HCT116 (cell line): ENCODE measurements at regions not wholly inside any gene's neighbourhood (a gene's known extent, or its start where the extent isn't known, plus 50 kb on each side); places are given as distances from the start of the nearest gene placed in this dataset.

Experiments used
- ATAC-seq: fragments of 200-7000 bp; cut with Tn5 transposase; 2 replicates; pipeline ENCODE4 v1.9.1; 2020; ENCODE audit warnings: mild to moderate bottlenecking, moderate library complexity
- BruUV-seq: library from RNA; stranded (reverse); fragments of 400-500 nt; replicated peaks from 2 replicates; lab custom pipeline; 2021; lab: Mats Ljungman, UMichigan
- CTCF ChIA-PET: fragments of 300-600 bp; sonication (Branson Sonifier 250); formaldehyde crosslinking; loops from one replicate; lab custom pipeline; 2021; ENCODE audit warnings: antibody characterized with exemption; lab: Charles Lee
- POLR2A ChIA-PET: fragments of 300-600, 350-600 bp; sonication (Branson Sonifier 250); formaldehyde crosslinking; loops from one replicate; lab custom pipeline; 2021; ENCODE audit warnings: antibody characterized with exemption; lab: Charles Lee
- RAD21 ChIA-PET, 2 experiments: fragments of 300-600 bp; sonication (Branson Sonifier 250); formaldehyde crosslinking; loops; one replicate each; lab custom pipeline; 2023; ENCODE audit warnings: low total read pairs in 2 of 2; ENCODE audit not compliant: uncharacterized antibody in 2 of 2, unreplicated experiment in 2 of 2, low non-redundant PET in 1 of 2; lab: Charles Lee
- DNase-seq: peaks from one replicate; pipeline ENCODE4 v3.0.0-alpha.2; 2010; ENCODE audit warnings: low read depth, low spot score
- H2AFZ ChIP-seq: fragments of 200-600 bp; shearing (Covaris generic), sonication (generic); 2 replicates; pipeline ENCODE4 v1.6.1; 2017; ENCODE audit warnings: low read depth, mixed run types, mixed read lengths, antibody characterized with exemption, low read length; ENCODE audit not compliant: poor library complexity, severe bottlenecking
- H3K27ac ChIP-seq: 2 replicates; pipeline ENCODE4 v1.5.1; 2012; ENCODE audit warnings: low read depth, low read length
- H3K27me3 ChIP-seq: fragments of 200-600 bp; sonication (generic); 2 replicates; pipeline ENCODE4 v1.6.1; 2016; ENCODE audit warnings: mixed run types, low read length, mixed read lengths; ENCODE audit not compliant: insufficient read depth
- H3K36me3 ChIP-seq, 2 experiments: fragments of 200-500 bp in 1 of 2; fragments of 200-600 bp in 1 of 2; sonication (Bioruptor generic) in 1 of 2; sonication (generic) in 1 of 2; 2 replicates each; pipeline versions ENCODE4 v1.5.1 to v1.6.1; 2014 to 2016; ENCODE audit warnings: low read length in 2 of 2, inconsistent platforms in 1 of 2, mixed read lengths in 1 of 2, mixed run types in 1 of 2; ENCODE audit not compliant: insufficient read depth in 2 of 2, control insufficient read depth in 1 of 2
- H3K4me1 ChIP-seq, 2 experiments: fragments of 200-600 bp in 1 of 2; sonication (generic) in 1 of 2; 2 replicates each; pipeline versions ENCODE4 v1.5.1 to v1.6.1; 2012 to 2017; ENCODE audit warnings: low read length in 2 of 2, inconsistent platforms in 1 of 2, mild to moderate bottlenecking in 1 of 2, mixed read lengths in 1 of 2, mixed run types in 1 of 2, moderate library complexity in 1 of 2; ENCODE audit not compliant: insufficient read depth in 2 of 2, control insufficient read depth in 1 of 2
- H3K4me2 ChIP-seq: fragments of 200-600 bp; sonication (generic); 2 replicates; pipeline ENCODE4 v1.6.1; 2017; ENCODE audit warnings: mixed run types, low read length, mixed read lengths
- H3K4me3 ChIP-seq, 2 experiments: fragments of 200-600 bp in 1 of 2; sonication (generic) in 1 of 2; replicated peaks in 1 of 2; 2 replicates each; pipeline ENCODE4 v1.5.1; 2011 to 2016; ENCODE audit warnings: low read length in 2 of 2, control low read depth in 1 of 2, low read depth in 1 of 2, mild to moderate bottlenecking in 1 of 2, mixed read lengths in 1 of 2, mixed run types in 1 of 2
- H3K79me2 ChIP-seq: fragments of 200-600 bp; sonication (generic); 2 replicates; pipeline ENCODE4 v1.6.1; 2017; ENCODE audit warnings: mild to moderate bottlenecking, mixed run types, low read length, moderate library complexity, mixed read lengths; ENCODE audit not compliant: insufficient read depth
- H3K9ac ChIP-seq: fragments of 200-600 bp; sonication (generic); 2 replicates; pipeline ENCODE4 v1.6.1; 2016; ENCODE audit warnings: low read length, mixed read lengths
- H3K9me2 ChIP-seq: fragments of 200-600 bp; sonication (generic), shearing (Covaris generic); 2 replicates; pipeline ENCODE4 v1.6.1; 2017; ENCODE audit warnings: mixed run types, mild to moderate bottlenecking, moderate library complexity; ENCODE audit not compliant: insufficient read depth
- H3K9me3 ChIP-seq, 2 experiments: fragments of 200-500 bp in 1 of 2; fragments of 200-600 bp in 1 of 2; sonication (Bioruptor generic) in 1 of 2; sonication (generic) in 1 of 2; 2 replicates each; pipeline ENCODE4 v1.6.1; 2014 to 2017; ENCODE audit warnings: low read length in 2 of 2, mixed read lengths in 2 of 2, inconsistent platforms in 1 of 2, low read depth in 1 of 2, mild to moderate bottlenecking in 1 of 2, mixed run types in 1 of 2, moderate library complexity in 1 of 2; ENCODE audit not compliant: control insufficient read depth in 1 of 2, insufficient read depth in 1 of 2
- H4K20me1 ChIP-seq: fragments of 200-600 bp; sonication (generic), shearing (Covaris generic); 2 replicates; pipeline ENCODE4 v1.6.1; 2017; ENCODE audit warnings: mixed run types, mild to moderate bottlenecking, moderate library complexity; ENCODE audit not compliant: insufficient read depth
- CBX3 ChIP-seq: IDR thresholded peaks from 2 replicates; pipeline ENCODE4 v1.6.1; 2012; ENCODE audit warnings: low read depth
- CEBPB ChIP-seq: IDR thresholded peaks from 2 replicates; pipeline ENCODE4 v1.6.1; 2012; ENCODE audit warnings: low read depth
- EGR1 ChIP-seq: IDR thresholded peaks from 2 replicates; pipeline ENCODE4 v1.6.1; 2012; ENCODE audit warnings: low read depth
- EZH2 ChIP-seq: fragments of 200-600 bp; sonication (generic); IDR thresholded peaks from 2 replicates; pipeline ENCODE4 v1.6.1; 2017; ENCODE audit warnings: antibody characterized with exemption, mixed run types
- JUND ChIP-seq: IDR thresholded peaks from 2 replicates; pipeline ENCODE4 v1.6.1; 2012
- POLR2AphosphoS5 ChIP-seq: IDR thresholded peaks from 2 replicates; pipeline ENCODE4 v1.6.1; 2011; ENCODE audit warnings: mild to moderate bottlenecking, low read depth, low read length, moderate library complexity
- RAD21 ChIP-seq: IDR thresholded peaks from 2 replicates; pipeline ENCODE4 v1.6.1; 2012; ENCODE audit warnings: low read depth, mild to moderate bottlenecking
- SIN3A ChIP-seq: IDR thresholded peaks from 2 replicates; pipeline ENCODE4 v1.6.1; 2012; ENCODE audit warnings: low read depth
- SP1 ChIP-seq: IDR thresholded peaks from 2 replicates; pipeline ENCODE4 v1.6.1; 2012; ENCODE audit warnings: low read depth
- SRF ChIP-seq: IDR thresholded peaks from 2 replicates; pipeline ENCODE4 v1.6.1; 2012; ENCODE audit warnings: low read depth
- TCF7L2 ChIP-seq: IDR thresholded peaks from 2 replicates; pipeline ENCODE4 v1.7.0; 2011; ENCODE audit warnings: borderline replicate concordance, inconsistent platforms; ENCODE audit not compliant: insufficient read depth, insufficient read length; ENCODE audit errors: extremely low read depth
- YY1 ChIP-seq: IDR thresholded peaks from 2 replicates; pipeline ENCODE4 v1.6.1; 2011; ENCODE audit warnings: low read length, low read depth, moderate library complexity, mild to moderate bottlenecking; ENCODE audit not compliant: insufficient replicate concordance; ENCODE audit errors: extremely low read depth
- ZFX ChIP-seq: fragments of 450-650 bp; IDR thresholded peaks from 2 replicates; pipeline ENCODE4 v1.6.1; 2017
- intact Hi-C: fragments of 100-400 bp; cut with micrococcal nuclease; formaldehyde crosslinking; loops from 2 replicates; pipeline ENCODE4 v1.10.0; 2022
- TF ChIP-seq, protein P1 (sequence below): IDR thresholded peaks from 2 replicates; pipeline ENCODE4 v1.6.1; 2012
- TF ChIP-seq, protein P2 (sequence below): IDR thresholded peaks from 2 replicates; pipeline ENCODE4 v1.6.1; 2012
- TF ChIP-seq, protein P3 (sequence below): IDR thresholded peaks from 2 replicates; pipeline ENCODE4 v1.6.1; 2011; ENCODE audit warnings: mild to moderate bottlenecking, low read length, moderate library complexity; ENCODE audit not compliant: insufficient replicate concordance; ENCODE audit errors: extremely low read depth

DNA sequence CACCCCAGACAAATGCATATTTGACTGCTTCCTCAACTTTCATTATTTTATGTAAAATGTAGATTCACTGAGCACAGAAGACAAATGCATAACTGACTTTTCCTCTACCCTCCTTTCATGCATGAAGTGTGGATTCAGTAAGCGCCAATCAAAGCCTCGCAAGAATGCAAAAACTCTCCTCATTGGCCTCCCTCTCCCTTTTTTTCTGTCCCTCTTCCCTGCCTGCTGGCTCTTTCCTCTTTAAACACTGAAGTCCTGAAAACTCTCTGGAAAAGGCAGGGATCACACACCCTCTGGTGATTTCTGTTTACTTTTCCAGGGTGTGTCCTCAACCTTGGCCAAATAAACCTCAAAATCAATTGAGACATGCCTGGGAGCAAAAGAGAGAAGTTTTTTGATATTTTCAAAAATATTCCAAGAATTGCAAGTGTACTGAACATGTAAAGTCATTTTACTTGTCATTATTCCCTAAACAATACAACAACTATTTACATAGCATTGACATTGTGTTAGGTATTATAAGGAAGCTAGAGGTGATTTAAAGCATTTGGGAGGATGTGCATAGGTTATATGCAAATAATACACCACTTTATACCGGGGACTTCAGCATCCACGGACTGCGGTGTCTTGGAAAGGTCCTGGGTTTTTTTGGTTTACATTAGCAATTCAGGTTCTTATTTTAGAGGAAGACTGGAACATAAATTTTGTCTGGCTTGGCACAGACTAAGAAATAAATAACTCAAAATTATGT, 71.4 kb downstream of the SEC61G start:
- no peak overlapping the region for H3K4me3 ChIP-seq
- no peak overlapping the region for H3K9ac ChIP-seq
- TF ChIP-seq SIN3A: no peak
- no peak for TF ChIP-seq CBX3
- TF ChIP-seq RAD21: no peak
- TF ChIP-seq ZFX: no peak
- TF ChIP-seq, protein P1, sequence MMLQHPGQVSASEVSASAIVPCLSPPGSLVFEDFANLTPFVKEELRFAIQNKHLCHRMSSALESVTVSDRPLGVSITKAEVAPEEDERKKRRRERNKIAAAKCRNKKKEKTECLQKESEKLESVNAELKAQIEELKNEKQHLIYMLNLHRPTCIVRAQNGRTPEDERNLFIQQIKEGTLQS: no peak
- TF ChIP-seq TCF7L2: no peak
- no peak for TF ChIP-seq SP1
- TF ChIP-seq EGR1: no peak
- TF ChIP-seq YY1: no peak
- TF ChIP-seq CEBPB: no peak
- TF ChIP-seq, protein P2, sequence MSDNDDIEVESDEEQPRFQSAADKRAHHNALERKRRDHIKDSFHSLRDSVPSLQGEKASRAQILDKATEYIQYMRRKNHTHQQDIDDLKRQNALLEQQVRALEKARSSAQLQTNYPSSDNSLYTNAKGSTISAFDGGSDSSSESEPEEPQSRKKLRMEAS: no peak
- no peak for TF ChIP-seq JUND
- no peak for TF ChIP-seq EZH2
- TF ChIP-seq SRF: no peak
- TF ChIP-seq, protein P3, sequence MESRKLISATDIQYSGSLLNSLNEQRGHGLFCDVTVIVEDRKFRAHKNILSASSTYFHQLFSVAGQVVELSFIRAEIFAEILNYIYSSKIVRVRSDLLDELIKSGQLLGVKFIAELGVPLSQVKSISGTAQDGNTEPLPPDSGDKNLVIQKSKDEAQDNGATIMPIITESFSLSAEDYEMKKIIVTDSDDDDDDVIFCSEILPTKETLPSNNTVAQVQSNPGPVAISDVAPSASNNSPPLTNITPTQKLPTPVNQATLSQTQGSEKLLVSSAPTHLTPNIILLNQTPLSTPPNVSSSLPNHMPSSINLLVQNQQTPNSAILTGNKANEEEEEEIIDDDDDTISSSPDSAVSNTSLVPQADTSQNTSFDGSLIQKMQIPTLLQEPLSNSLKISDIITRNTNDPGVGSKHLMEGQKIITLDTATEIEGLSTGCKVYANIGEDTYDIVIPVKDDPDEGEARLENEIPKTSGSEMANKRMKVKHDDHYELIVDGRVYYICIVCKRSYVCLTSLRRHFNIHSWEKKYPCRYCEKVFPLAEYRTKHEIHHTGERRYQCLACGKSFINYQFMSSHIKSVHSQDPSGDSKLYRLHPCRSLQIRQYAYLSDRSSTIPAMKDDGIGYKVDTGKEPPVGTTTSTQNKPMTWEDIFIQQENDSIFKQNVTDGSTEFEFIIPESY: no peak
- no peak for TF ChIP-seq POLR2AphosphoS5
- no peak for DNase-seq
- no peaks in the 10 kb centered on the region; a peak in 1 of 4 replicates for H3K4me1 ChIP-seq
- POLR2A ChIA-PET: no interaction called here
- CTCF ChIA-PET: no interaction called here
- H3K9me2 ChIP-seq: no peaks in the 10 kb centered on the region
- no peaks in the 10 kb centered on the region for H3K27me3 ChIP-seq
- no peaks in the 10 kb centered on the region for H4K20me1 ChIP-seq
- no peak overlapping the region for H3K4me2 ChIP-seq
- RAD21 ChIA-PET: no interaction called here
- no peak for ATAC-seq
- BruUV-seq: no TSS peak
- H3K36me3 ChIP-seq: no peaks in the 10 kb centered on the region
- no peaks in the 10 kb centered on the region for H3K9me3 ChIP-seq
- no peak overlapping the region for H2AFZ ChIP-seq
- H3K27ac ChIP-seq: no peak overlapping the region
- H3K79me2 ChIP-seq: no peaks in the 10 kb centered on the region
- intact Hi-C loops: no loop called here
